SK-N-SH (cell line): ENCODE measurements at regions not wholly inside any gene's neighbourhood (a gene's known extent, or its start where the extent isn't known, plus 50 kb on each side); places are given as distances from the start of the nearest gene placed in this dataset.

Experiments used
- CTCF ChIA-PET: fragments of 300-600, 350-600 bp; formaldehyde crosslinking; extraction: SDS; loops from one replicate; lab custom pipeline; 2021; lab: Yijun Ruan, JAX
- POLR2A ChIA-PET: fragments of 350-600 bp; sonication (Branson Sonifier 250); formaldehyde crosslinking; extraction: SDS; loops from one replicate; lab custom pipeline; 2020; ENCODE audit warnings: antibody characterized with exemption, inconsistent platforms; lab: Yijun Ruan, JAX
- DNase-seq: peaks from one replicate; pipeline ENCODE4 v3.0.0; 2012
- H2AFZ ChIP-seq: fragments of 200-600 bp; sonication (generic); 2 replicates; pipeline ENCODE4 v1.8.1; 2016; ENCODE audit warnings: antibody characterized with exemption, mild to moderate bottlenecking, low read depth
- H3F3A ChIP-seq: fragments of 200-600 bp; sonication (generic); replicated peaks from 2 replicates; pipeline ENCODE3; 2016; ENCODE audit warnings: antibody characterized with exemption, mild to moderate bottlenecking; ENCODE audit not compliant: insufficient read depth
- H3K27ac ChIP-seq, 2 experiments: fragments of 200-500 bp in 1 of 2; fragments of 200-600 bp in 1 of 2; sonication (Bioruptor generic) in 1 of 2; sonication (generic), shearing (Covaris generic) in 1 of 2; 2 replicates each; pipeline versions ENCODE4 v1.5.1 to v1.6.1; 2014 to 2016; ENCODE audit warnings: low read depth in 2 of 2, inconsistent platforms in 1 of 2, low read length in 1 of 2, mild to moderate bottlenecking in 1 of 2, mixed read lengths in 1 of 2
- H3K27me3 ChIP-seq: fragments of 200-600 bp; sonication (generic), shearing (Covaris generic); 2 replicates; pipeline ENCODE4 v1.6.1; 2016; ENCODE audit warnings: mixed run types; ENCODE audit not compliant: insufficient read depth
- H3K36me3 ChIP-seq, 2 experiments: fragments of 200-500 bp in 1 of 2; fragments of 200-600 bp in 1 of 2; sonication (Bioruptor generic) in 1 of 2; sonication (generic) in 1 of 2; replicated peaks in 1 of 2; 2 replicates each; pipeline versions ENCODE3 to v1.5.1; 2014 to 2016; ENCODE audit warnings: low read length in 1 of 2, mild to moderate bottlenecking in 1 of 2; ENCODE audit not compliant: insufficient read depth in 2 of 2, control insufficient read depth in 1 of 2
- H3K4me1 ChIP-seq, 2 experiments: fragments of 200-500 bp in 1 of 2; fragments of 200-600 bp in 1 of 2; sonication (Bioruptor generic) in 1 of 2; sonication (generic), shearing (Covaris generic) in 1 of 2; 2 replicates each; pipeline versions ENCODE4 v1.5.1 to v1.6.1; 2014 to 2016; ENCODE audit warnings: low read depth in 1 of 2, low read length in 1 of 2, mixed run types in 1 of 2; ENCODE audit not compliant: insufficient read depth in 2 of 2, control insufficient read depth in 1 of 2
- H3K4me2 ChIP-seq: fragments of 200-600 bp; sonication (generic), shearing (Covaris generic); 2 replicates; pipeline ENCODE4 v1.6.1; 2017; ENCODE audit warnings: mixed run types
- H3K4me3 ChIP-seq, 2 experiments: fragments of 200-500 bp in 1 of 2; fragments of 200-600 bp in 1 of 2; sonication (Bioruptor generic) in 1 of 2; sonication (generic), shearing (Covaris generic) in 1 of 2; 2 replicates each; pipeline versions ENCODE4 v1.5.1 to v1.8.1; 2014 to 2016; ENCODE audit warnings: low read depth in 2 of 2, inconsistent platforms in 1 of 2, low read length in 1 of 2, mild to moderate bottlenecking in 1 of 2, mixed read lengths in 1 of 2, moderate library complexity in 1 of 2
- H3K79me2 ChIP-seq: fragments of 200-600 bp; sonication (generic); 2 replicates; pipeline ENCODE4 v1.8.1; 2017; ENCODE audit warnings: mild to moderate bottlenecking; ENCODE audit not compliant: insufficient read depth
- H3K9ac ChIP-seq: fragments of 200-600 bp; sonication (generic); 2 replicates; pipeline ENCODE4 v1.6.1; 2017; ENCODE audit warnings: mixed run types
- H3K9me2 ChIP-seq: fragments of 200-600 bp; sonication (generic); 2 replicates; pipeline ENCODE4 v1.6.1; 2017; ENCODE audit warnings: mixed run types
- H3K9me3 ChIP-seq: fragments of 200-600 bp; sonication (generic); 2 replicates; pipeline ENCODE4 v1.6.1; 2017; ENCODE audit warnings: mixed run types, mild to moderate bottlenecking, moderate library complexity
- H4K20me1 ChIP-seq: fragments of 200-600 bp; sonication (generic); 2 replicates; pipeline ENCODE4 v1.6.1; 2017; ENCODE audit warnings: mild to moderate bottlenecking, mixed run types; ENCODE audit not compliant: insufficient read depth
- CHD2 ChIP-seq: fragments of 150-350 bp; IDR thresholded peaks from 2 replicates; pipeline ENCODE4 v1.6.1; 2018; ENCODE audit warnings: low read length; ENCODE audit not compliant: partially characterized antibody
- ELF1 ChIP-seq: IDR thresholded peaks from 2 replicates; pipeline ENCODE4 v1.4.0; 2012
- EZH2phosphoT487 ChIP-seq: fragments of 200-600 bp; sonication (generic); IDR thresholded peaks from 2 replicates; pipeline ENCODE4 v1.6.1; 2017; ENCODE audit warnings: low read depth, mixed run types, mild to moderate bottlenecking, antibody characterized with exemption, moderate library complexity, borderline replicate concordance
- FOXJ3 ChIP-seq: sonication (generic); formaldehyde crosslinking; IDR thresholded peaks from 2 replicates; pipeline ENCODE4 v1.5.1; 2020; ENCODE audit warnings: mild to moderate bottlenecking, missing genetic modification reagents
- GATA2 ChIP-seq: sonication (generic); formaldehyde crosslinking; IDR thresholded peaks from 2 replicates; pipeline ENCODE4 v1.5.0; 2020; ENCODE audit warnings: mild to moderate bottlenecking, missing genetic modification reagents
- JUND ChIP-seq: IDR thresholded peaks from 2 replicates; pipeline ENCODE4 v1.4.0; 2012
- MAX ChIP-seq: IDR thresholded peaks from 2 replicates; pipeline ENCODE4 v1.4.0; 2012; ENCODE audit warnings: low read depth
- MEF2A ChIP-seq: IDR thresholded peaks from 2 replicates; pipeline ENCODE4 v1.4.0; 2012; ENCODE audit warnings: low read depth, borderline replicate concordance
- NFIC ChIP-seq: IDR thresholded peaks from 2 replicates; pipeline ENCODE4 v1.4.0; 2012; ENCODE audit warnings: borderline replicate concordance
- POLR2AphosphoS5 ChIP-seq: IDR thresholded peaks from 2 replicates; pipeline ENCODE4 v1.6.1; 2012; ENCODE audit warnings: low read depth, low read length
- REST ChIP-seq: IDR thresholded peaks from 2 replicates; pipeline ENCODE4 v1.6.1; 2012; ENCODE audit warnings: mild to moderate bottlenecking, low read depth, low read length, moderate library complexity
- RFX5 ChIP-seq: IDR thresholded peaks from 2 replicates; pipeline ENCODE4 v1.6.1; 2012; ENCODE audit warnings: mild to moderate bottlenecking, improper control_type of control experiment, low read length
- SIN3A ChIP-seq: IDR thresholded peaks from 2 replicates; pipeline ENCODE4 v1.6.1; 2012; ENCODE audit warnings: low read depth, mild to moderate bottlenecking, low read length, moderate library complexity, borderline replicate concordance
- TCF12 ChIP-seq: IDR thresholded peaks from 2 replicates; pipeline ENCODE4 v1.4.0; 2012
- TEAD4 ChIP-seq: IDR thresholded peaks from 2 replicates; pipeline ENCODE4 v1.4.0; 2012; ENCODE audit warnings: mild to moderate bottlenecking, borderline replicate concordance; ENCODE audit not compliant: insufficient read depth
- USF1 ChIP-seq: IDR thresholded peaks from 2 replicates; pipeline ENCODE4 v1.4.0; 2012; ENCODE audit warnings: low read depth, borderline replicate concordance
- YY1 ChIP-seq: IDR thresholded peaks from 2 replicates; pipeline ENCODE4 v1.4.0; 2012; ENCODE audit warnings: low read depth, mild to moderate bottlenecking
- ZBTB33 ChIP-seq: IDR thresholded peaks from 2 replicates; pipeline ENCODE4 v1.4.0; 2012; ENCODE audit warnings: low read depth, borderline replicate concordance
- WGBS: methylation state at CpG from one replicate; pipeline ENCODE4 v1.1.6; 2017; ENCODE audit warnings: low lambda C conversion rate; 5-methylcytosine and 5-hydroxymethylcytosine counted together

GRCh38 chr2:221272729-221273128, 299.4 kb downstream of the EPHA4 start:
- Histone ChIP-seq H3K9ac (no peak overlapping the region), H3F3A (no peaks in the 10 kb centered on the region), H3K4me1 (no peaks in the 10 kb centered on the region; a peak in 1 of 4 replicates), H2AFZ (no peak overlapping the region), H3K4me3 (no peak overlapping the region), H3K27ac (no peak overlapping the region), H3K4me2 (no peak overlapping the region), H3K36me3 (no peaks in the 10 kb centered on the region), H3K9me2 (no peaks in the 10 kb centered on the region), H3K9me3 (no peaks in the 10 kb centered on the region), H4K20me1 (no peaks in the 10 kb centered on the region), H3K27me3 (no peaks in the 10 kb centered on the region), H3K79me2 (no peaks in the 10 kb centered on the region)
- TF ChIP-seq POLR2AphosphoS5 (no peak), EZH2phosphoT487 (no peak), JUND (no peak), TEAD4 (no peak), TCF12 (no peak), ELF1 (no peak), ZBTB33 (no peak), MEF2A (no peak), RFX5 (no peak), NFIC (no peak), USF1 (no peak), GATA2 (no peak), CHD2 (no peak), MAX (no peak), SIN3A (no peak), FOXJ3 (CRISPR knock-in tag) (no peak), YY1 (no peak), REST (no peak)
- CTCF ChIA-PET, result interaction anchor here (0.5 kb wide), 1 partner anchor 109 kb away, joined by 3 read pairs; no protein-coding TSS in a partner anchor
- POLR2A ChIA-PET, result no interaction called here
- 5% methylated on average over 3 of the region's 3 CpGs for WGBS
- no peak for DNase-seq
